ENCODE measurements at regions not wholly inside any gene's neighbourhood (a gene's known extent, or its start where the extent isn't known, plus 50 kb on each side); places are given as distances from the start of the nearest gene placed in this dataset.

DNA sequence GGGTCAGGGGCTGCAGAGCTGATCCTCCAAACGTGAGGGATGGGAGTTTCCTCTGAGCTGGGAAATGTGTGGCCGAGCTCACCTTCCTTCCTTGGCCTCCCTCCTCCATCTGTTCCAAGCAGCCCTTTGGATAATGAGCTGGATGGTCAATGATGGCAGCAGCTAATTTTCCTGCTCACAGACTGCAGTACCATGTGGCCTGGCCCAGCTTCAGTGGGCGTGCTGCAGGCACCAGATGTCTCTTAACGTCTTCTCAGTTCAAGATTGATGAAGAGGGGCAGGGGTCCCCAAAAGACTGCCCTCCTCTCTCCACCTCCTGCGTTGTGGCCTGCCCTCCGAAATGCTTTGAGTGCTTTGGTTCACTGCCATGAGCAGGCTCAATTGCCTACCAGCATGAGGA is 86.0 kb downstream of the UBIAD1 start:
- CTCF ChIA-PET = interaction anchor here (0.6 kb wide), 1 partner anchor 13 kb away, joined by 4 read pairs; no protein-coding TSS in a partner anchor
- peaks cover 13% of the 10 kb centered on the region for H3K4me1 Mint-ChIP-seq (ENCODE audit: low read depth, unreplicated experiment)

DNA sequence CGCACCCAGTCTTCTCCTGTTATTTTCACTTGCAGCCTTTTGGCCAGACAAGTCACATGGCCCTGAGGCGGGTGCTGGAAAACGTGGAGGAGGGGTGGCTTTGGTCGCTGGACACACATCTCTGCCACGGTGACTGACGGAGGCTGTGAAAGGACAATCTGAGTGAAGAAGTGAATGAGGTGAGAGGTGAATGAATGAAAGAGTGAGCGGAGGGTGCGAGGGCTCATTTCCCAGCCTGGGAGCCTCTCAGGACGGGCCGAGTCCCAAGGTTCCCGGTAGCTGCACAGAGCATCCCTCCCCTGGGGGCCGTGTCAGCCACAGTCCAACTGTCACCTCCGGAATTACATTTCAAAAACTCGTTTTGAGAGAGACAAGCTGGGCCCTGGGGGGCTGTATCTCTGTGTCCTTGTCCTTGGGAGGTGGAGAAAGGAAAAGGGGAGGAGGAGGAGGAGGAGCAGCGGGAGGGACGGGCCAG is 89.6 kb downstream of the UBIAD1 start:
- Mint-ChIP-seq H3K27me3 (ENCODE audit: insufficient read depth, unreplicated experiment) (no peaks in the 10 kb centered on the region), H3K4me3 (ENCODE audit: unreplicated experiment) (no peak overlapping the region), H3K4me1 (ENCODE audit: low read depth, unreplicated experiment) (peaks cover 13% of the 10 kb centered on the region), H3K27ac (ENCODE audit: unreplicated experiment) (no peak overlapping the region), H3K9me3 (ENCODE audit: unreplicated experiment) (no peaks in the 10 kb centered on the region), H3K36me3 (ENCODE audit: insufficient read depth, unreplicated experiment) (no peaks in the 10 kb centered on the region)
- no peak overlapping the region for H3K4me3 ChIP-seq (ENCODE audit: low read depth, low read length)
- intact Hi-C loops (cut with micrococcal nuclease; ENCODE audit: unreplicated experiment) = no loop called here
- no peaks in the 10 kb centered on the region for H3K27me3 ChIP-seq (replicated peaks; ENCODE audit: control insufficient read depth, insufficient read depth, low read length)
- POLR2A ChIA-PET = no interaction called here
- no TSS peak for BruUV-seq (replicated peaks)
- H3K4me1 ChIP-seq = peaks cover 12% of the 10 kb centered on the region
- no peaks in the 10 kb centered on the region for H3K36me3 ChIP-seq (ENCODE audit: control insufficient read depth, insufficient read depth, low read length)
- CTCF ChIA-PET = no interaction called here
- TF ChIP-seq, protein P1, sequence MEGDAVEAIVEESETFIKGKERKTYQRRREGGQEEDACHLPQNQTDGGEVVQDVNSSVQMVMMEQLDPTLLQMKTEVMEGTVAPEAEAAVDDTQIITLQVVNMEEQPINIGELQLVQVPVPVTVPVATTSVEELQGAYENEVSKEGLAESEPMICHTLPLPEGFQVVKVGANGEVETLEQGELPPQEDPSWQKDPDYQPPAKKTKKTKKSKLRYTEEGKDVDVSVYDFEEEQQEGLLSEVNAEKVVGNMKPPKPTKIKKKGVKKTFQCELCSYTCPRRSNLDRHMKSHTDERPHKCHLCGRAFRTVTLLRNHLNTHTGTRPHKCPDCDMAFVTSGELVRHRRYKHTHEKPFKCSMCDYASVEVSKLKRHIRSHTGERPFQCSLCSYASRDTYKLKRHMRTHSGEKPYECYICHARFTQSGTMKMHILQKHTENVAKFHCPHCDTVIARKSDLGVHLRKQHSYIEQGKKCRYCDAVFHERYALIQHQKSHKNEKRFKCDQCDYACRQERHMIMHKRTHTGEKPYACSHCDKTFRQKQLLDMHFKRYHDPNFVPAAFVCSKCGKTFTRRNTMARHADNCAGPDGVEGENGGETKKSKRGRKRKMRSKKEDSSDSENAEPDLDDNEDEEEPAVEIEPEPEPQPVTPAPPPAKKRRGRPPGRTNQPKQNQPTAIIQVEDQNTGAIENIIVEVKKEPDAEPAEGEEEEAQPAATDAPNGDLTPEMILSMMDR (IDR thresholded peaks at IDR 0.05; ENCODE audit: insufficient read depth in 1 of 2, low read depth in 1 of 2, low read length in 1 of 2, severe bottlenecking in 1 of 2, unreplicated experiment in 1 of 2) = no peak
- no peaks in the 10 kb centered on the region; the same call in 1 of the 2 replicates for H3K9me3 ChIP-seq
- DNase-seq = no peak

More for the DNA sequence above, 86.0 kb downstream of the UBIAD1 start:
- no peaks in the 10 kb centered on the region for H3K9me3 ChIP-seq
- Mint-ChIP-seq H3K27ac (ENCODE audit: unreplicated experiment) (no peak overlapping the region), H3K9me3 (ENCODE audit: unreplicated experiment) (no peaks in the 10 kb centered on the region), H3K36me3 (ENCODE audit: insufficient read depth, unreplicated experiment) (no peaks in the 10 kb centered on the region), H3K4me3 (ENCODE audit: unreplicated experiment) (no peak overlapping the region), H3K27me3 (ENCODE audit: insufficient read depth, unreplicated experiment) (peaks cover 5% of the 10 kb centered on the region)
- intact Hi-C loops (cut with micrococcal nuclease; ENCODE audit: unreplicated experiment) = no loop called here
- BruUV-seq (replicated peaks) = no TSS peak
- no peaks in the 10 kb centered on the region for H3K36me3 ChIP-seq (ENCODE audit: control insufficient read depth, insufficient read depth, low read length)
- H3K27me3 ChIP-seq (replicated peaks; ENCODE audit: control insufficient read depth, insufficient read depth, low read length) = no peaks in the 10 kb centered on the region
- TF ChIP-seq, protein P1 (IDR thresholded peaks at IDR 0.05; ENCODE audit: insufficient read depth in 1 of 2, low read depth in 1 of 2, low read length in 1 of 2, severe bottlenecking in 1 of 2, unreplicated experiment in 1 of 2) = no peak
- H3K4me1 ChIP-seq = peaks cover 12% of the 10 kb centered on the region
- POLR2A ChIA-PET = no interaction called here
- H3K4me3 ChIP-seq (ENCODE audit: low read depth, low read length) = no peak overlapping the region
- DNase-seq = no peak

DNA sequence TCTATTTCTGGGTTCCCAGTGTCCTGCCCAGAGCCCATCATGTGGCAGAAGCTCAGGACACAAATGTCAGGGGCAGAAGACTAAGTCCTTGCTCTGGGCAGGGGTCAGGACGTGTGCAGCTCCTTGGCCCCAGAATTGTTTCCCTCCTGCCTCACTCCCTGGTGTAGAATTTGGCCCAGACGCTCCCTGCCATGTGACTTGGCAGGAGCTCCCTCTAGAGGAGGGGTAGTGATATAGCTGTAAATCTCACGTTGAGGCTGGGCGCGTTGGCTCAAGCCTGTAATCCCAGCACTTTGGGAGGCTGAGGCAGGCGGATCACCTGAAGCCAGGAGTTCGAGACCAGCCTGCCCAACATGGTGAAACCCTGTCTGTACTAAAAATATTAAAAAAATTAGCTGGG is 91.2 kb downstream of the UBIAD1 start:
- Mint-ChIP-seq H3K4me3 (ENCODE audit: unreplicated experiment) (no peak overlapping the region), H3K4me1 (ENCODE audit: low read depth, unreplicated experiment) (peaks cover 13% of the 10 kb centered on the region), H3K27me3 (ENCODE audit: insufficient read depth, unreplicated experiment) (no peaks in the 10 kb centered on the region), H3K9me3 (ENCODE audit: unreplicated experiment) (no peaks in the 10 kb centered on the region), H3K36me3 (ENCODE audit: insufficient read depth, unreplicated experiment) (no peaks in the 10 kb centered on the region), H3K27ac (ENCODE audit: unreplicated experiment) (no peak overlapping the region)
- BruUV-seq (replicated peaks) = no TSS peak
- DNase-seq = peak in 1 of 2 experiments; percentile 18
- TF ChIP-seq, protein P1 (IDR thresholded peaks at IDR 0.05; ENCODE audit: insufficient read depth in 1 of 2, low read depth in 1 of 2, low read length in 1 of 2, severe bottlenecking in 1 of 2, unreplicated experiment in 1 of 2) = peak; percentile 35 to 41
- POLR2A ChIA-PET = no interaction called here
- H3K27me3 ChIP-seq (replicated peaks; ENCODE audit: control insufficient read depth, insufficient read depth, low read length) = no peaks in the 10 kb centered on the region
- CTCF ChIA-PET = interaction anchor here (0.6 to 1.0 kb wide), 6 partner anchors 29 to 218 kb away, joined by 3 to 5 read pairs (median 4); partner anchors contain the start of gene MTOR
- no peaks in the 10 kb centered on the region for H3K36me3 ChIP-seq (ENCODE audit: control insufficient read depth, insufficient read depth, low read length)
- H3K4me3 ChIP-seq (ENCODE audit: low read depth, low read length) = no peak overlapping the region
- intact Hi-C loops (cut with micrococcal nuclease; ENCODE audit: unreplicated experiment) = no loop called here
- no peaks in the 10 kb centered on the region; the same call in 1 of the 2 replicates for H3K9me3 ChIP-seq
- peaks cover 12% of the 10 kb centered on the region for H3K4me1 ChIP-seq
